ENCODE measurements at regions not wholly inside any gene's neighbourhood (a gene's known extent, or its start where the extent isn't known, plus 50 kb on each side); places are given as distances from the start of the nearest gene placed in this dataset.

DNA sequence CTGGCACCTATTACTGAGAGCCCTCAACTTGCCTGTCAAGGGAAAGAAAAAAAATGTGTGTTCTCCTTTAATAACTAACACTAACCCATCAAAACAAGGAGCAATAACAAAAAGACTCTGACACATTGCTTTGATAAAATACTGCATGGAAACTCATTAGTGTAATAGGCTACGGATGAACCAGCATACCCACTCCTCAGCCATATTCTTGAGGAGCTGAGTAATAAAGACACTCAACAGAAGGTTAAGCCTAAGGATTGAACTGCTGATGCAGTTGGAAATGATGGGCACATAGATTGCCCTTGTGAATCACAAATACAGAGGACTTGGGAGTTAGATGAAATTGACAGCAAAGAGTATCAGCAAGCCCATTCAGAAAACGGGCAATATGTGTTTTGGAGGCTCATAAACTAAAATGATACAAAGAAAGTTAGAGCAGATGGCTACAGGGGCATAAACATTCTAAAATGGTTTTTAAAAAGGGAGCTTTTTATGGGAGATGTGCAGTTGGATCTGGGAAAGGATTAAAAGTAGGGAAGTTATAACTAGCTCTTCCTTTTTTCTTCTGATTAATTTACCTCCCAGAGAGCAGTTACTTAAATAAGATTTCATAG is 447.6 kb upstream of the IL12A start:
- TF ChIP-seq POLR2A (IDR thresholded peaks at IDR 0.05) (no peak), POLR2AphosphoS5 (IDR thresholded peaks at IDR 0.05) (no peak), CTCF (IDR thresholded peaks at IDR 0.05) (no peak), EP300 (IDR thresholded peaks at IDR 0.05; ENCODE audit: low read depth) (no peak)
